ENCODE measurements at regions not wholly inside any gene's neighbourhood (a gene's known extent, or its start where the extent isn't known, plus 50 kb on each side); places are given as distances from the start of the nearest gene placed in this dataset.
"Not testable (repeated sequence)": the region's sequence is repeated elsewhere in the genome, so short reads cannot be mapped to it uniquely, and the experiment has no call there.

DNA sequence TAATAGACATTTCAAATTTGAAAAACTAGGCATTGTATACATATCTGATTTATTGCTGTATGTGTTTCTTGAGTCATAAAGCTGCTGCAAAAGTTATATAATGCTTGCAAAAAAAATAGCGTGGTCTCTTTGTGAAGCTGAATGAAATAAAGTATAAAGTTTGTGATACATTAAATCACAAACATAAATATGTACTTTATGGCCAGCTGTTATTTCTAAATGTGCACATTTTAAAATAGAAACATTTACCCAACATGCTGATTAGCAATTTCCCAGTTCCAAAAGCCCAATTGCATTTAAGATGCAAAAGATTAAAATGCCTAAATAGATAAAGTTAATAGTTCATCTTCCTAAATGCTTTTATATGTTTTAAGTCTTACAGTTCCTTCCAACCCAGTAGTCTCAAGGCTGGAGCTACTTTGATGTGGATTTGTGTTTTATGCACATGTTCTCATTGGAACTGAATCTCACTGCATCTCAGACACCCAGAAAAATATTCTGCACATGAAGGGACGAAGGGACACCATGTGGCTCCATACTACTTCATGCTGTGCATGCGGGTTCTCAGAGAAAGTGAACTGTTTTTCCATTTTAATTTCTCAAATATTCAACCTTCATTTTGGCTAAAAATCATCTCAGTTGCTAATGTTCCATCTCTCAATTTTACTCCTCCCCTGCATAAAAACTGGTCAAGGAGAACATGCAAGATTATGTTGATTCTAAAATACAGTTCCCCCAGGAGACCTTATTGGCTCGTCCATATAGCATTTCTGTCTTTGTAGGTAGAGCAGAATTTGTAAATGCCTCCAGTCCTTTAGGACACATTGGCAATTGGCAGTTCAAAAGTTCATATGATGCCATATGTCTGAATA lies 304.6 kb downstream of the MTX2 start:
- DNase-seq (ENCODE audit: low spot score) = no peak

DNA sequence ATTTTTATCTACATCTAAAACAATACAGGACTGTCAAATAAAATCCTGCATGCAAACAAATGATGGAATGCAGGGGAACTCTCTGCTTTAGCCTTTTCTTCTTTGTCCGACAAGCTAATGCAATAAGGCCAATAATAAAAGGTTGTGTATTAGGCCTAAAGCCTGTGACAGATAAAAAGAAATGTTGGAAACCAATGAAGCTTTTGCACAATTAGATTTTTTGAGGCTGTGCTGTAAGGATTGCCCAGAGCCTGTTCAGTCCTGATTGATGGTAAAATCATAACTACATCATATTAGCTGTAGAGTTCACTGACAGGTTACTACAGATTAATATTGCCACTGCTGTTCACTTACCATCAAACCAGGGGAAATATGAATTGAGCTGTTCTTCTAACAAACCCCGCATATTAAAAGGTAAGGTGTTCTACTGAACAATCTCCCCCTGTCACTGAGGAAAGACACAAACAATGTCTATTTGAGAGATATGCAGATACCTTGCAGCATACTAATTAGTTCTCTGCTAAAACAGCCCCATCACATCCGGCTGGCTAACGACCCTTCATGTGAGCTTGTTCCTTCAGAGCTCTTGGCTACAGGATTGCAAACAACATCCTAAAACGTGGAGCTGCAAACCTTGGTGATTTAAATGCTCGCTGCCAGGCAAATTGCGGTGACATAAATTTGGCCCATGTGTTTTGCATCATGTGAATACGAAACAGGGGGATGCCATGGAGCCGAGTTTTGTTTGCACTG lies 305.4 kb downstream of the MTX2 start:
- no peak for DNase-seq (ENCODE audit: low spot score)

- no peak for DNase-seq (ENCODE audit: low spot score)
These were observed 306.0 kb downstream of the MTX2 start for GRCh38 chr2:176575237-176575744.

DNA sequence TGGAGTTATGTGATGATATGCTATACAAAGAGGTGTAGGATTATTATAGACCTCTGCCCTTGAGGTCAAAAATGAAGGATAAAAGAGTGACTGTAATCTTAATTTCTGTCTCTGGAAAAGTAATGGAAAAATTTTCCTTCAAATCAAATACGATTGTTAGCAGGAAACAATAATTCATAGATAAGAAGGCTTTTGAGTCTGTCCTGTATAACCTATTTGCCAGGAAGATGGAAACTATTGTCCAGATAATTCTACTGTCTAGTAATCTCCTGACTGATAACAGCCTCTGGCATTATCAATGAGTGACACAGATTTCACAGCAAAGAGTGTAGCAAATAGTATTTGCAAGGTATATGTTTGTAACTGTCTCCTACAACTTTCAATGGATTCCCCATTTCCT lies 307.8 kb downstream of the MTX2 start:
- DNase-seq (ENCODE audit: low spot score) = no peak

DNA sequence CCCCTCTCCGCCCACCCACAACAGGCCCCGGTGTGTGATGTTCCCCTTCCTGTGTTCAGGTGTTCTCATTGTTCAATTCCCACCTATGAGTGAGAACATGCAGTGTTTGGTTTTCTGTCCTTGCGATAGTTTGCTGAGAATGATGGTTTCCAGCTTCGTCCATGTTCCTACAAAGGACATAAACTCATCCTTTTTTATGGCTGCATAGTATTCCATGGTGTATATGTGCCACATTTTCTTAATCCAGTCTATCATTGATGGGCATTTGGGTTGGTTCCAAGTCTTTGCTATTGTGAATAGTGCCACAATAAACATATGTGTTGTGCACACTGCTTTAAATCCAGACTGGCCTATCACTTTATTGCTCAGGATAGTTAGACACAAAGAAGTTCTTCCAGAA lies 309.1 kb downstream of the MTX2 start:
- not testable (repeated sequence) for DNase-seq (ENCODE audit: low spot score)

DNA sequence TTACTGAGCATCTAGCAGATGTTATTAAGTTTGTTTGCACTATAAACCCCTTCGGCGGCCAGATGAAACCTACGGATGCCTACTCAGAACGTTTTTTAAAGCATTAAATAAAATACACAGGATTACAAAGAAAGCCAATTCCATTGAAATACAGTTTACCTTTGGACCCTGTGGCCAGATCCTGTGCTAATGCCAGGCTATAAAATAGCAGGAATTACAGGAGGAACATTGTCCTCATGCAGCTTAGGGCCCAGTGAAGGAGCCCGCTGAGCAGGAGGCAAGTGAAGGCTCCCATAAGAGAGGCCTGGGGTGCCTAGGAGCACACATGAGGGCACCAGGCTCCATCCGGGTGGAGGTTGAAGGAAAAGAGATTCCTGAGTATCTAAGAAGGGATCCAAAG lies 310.4 kb downstream of the MTX2 start:
- peak; percentile 59 for DNase-seq (ENCODE audit: low spot score)

DNA sequence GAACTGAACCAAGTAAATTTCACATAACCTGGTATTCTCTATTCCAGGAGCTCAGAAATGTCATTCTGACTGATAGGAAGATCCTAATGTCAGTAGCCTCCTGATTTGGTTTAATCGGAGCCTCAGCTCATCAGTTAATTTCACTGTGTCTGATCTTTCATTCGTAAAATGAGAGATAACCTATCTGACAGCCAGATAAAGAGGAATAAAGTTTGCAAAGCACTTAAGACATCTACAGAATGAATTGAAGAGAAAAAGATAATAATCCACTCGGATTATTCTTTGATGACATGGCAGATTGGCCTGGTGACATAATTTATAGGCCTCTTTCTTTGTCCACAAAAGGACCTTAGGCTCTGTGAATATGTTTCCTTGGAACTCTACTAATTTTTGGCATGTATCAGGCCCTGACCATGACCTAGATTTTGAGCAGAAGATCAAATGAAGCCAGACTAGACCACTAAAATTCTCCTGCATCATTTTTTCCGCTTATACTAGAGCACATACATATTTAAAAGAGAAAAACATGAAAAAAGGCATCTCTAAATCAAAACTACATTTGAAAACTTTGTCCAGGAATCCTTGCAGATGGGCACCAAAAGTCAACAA lies 312.4 kb downstream of the MTX2 start:
- DNase-seq (ENCODE audit: low spot score) = no peak

DNA sequence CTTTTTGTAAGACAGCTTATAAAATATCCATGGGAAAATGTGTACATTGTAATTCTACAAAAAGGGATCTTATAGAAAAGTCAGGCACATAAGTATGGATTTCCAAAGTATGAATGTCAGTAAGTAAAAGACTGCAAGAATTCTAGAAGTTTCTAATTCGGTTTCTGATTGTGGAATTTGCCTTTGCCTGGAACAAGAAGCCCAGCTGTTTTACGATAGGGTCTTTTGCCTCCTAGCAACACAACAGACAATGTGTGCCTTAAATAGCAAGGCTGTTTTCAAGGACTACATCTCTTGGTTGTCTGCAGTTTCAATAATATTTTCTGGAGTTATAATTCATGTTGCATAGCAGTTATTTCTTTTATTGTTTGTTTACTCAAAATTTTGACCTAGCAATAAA lies 312.9 kb downstream of the MTX2 start:
- DNase-seq (ENCODE audit: low spot score) = no peak

DNA sequence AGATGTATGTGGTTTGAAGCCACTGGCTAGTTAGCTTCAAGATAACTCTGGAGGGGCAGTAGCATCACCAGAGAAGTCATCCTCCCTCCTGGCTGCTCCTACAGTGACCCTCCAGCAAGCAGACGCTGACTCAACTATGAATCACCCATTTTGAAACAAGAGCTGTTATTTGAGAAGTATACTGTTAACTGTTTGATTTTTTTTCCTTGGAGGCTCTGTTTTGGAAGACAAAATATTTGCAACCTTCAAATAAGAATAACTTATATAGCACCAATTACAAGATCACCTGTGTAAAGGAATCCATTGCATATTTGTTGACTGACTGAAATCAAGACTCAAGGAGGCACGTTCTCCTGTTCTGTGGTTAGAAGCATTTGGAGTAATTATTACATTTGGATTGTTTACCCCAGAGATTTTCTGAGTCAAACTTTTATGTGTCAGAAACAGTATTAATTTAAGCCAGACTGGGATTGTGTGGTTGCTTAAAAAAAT lies 313.8 kb downstream of the MTX2 start:
- peak; percentile 78 for DNase-seq (ENCODE audit: low spot score)

DNA sequence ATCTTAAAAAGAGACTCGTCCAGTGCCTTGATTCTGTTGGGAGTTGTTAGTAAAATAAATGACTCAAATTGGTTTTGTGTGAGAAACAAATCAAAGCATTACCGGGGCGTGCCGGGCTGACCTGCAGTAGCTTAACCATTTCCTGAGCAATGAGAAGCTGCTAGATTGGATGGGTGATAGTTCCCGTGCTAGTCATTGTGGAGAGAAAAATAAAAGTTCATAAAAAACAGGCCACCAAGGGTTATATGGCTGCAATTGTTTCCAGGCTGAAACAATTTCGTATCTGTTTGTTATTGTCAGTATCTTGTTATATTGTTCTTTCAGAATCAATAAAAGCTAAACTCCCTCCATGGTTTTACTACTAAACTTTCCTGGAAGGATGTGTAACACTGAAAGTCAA lies 314.4 kb downstream of the MTX2 start:
- DNase-seq (ENCODE audit: low spot score) = peak; percentile 25

DNA sequence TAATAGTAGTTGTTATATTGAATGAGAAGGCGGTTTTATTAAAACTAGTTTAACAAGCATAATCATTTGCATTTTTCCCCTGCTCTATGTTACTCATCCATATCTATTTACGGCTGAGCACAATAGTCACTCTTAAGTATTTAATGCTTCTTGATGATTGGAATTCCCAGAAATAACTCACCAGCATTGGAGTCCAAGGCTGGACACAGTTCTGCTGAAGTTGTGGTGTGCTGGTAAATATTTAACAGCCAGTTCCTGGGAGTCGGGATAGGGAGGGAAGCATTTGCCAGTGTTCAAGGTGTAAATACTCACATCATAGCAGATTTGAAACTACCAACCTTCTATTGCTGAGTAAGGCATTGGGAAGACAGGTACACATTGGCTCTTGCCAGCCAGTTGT lies 315.1 kb downstream of the MTX2 start:
- peak; percentile 46 for DNase-seq (ENCODE audit: low spot score)

DNA sequence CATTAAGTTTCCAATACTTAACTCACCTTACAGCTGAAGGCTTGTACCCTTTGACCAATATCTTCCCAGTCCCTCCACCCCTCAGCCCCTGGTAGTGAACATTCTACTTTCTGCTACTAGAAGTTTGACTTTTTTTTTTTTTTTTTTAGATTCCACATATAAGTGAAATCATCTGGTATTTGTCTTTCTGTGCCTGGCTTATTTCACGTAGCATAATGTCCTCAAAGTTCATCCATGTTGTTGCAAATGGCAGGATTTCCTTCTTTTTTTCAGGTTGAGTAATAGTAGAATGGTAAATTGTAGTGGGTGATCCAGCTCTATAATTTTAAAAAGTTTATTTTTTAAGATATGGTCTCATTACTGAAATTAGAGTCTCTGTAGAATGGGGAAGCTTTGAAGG lies 316.0 kb downstream of the MTX2 start:
- no peak for DNase-seq (ENCODE audit: low spot score)

- no peak for DNase-seq (ENCODE audit: low spot score)
These were observed 316.5 kb downstream of the MTX2 start for GRCh38 chr2:176585791-176586190.

DNA sequence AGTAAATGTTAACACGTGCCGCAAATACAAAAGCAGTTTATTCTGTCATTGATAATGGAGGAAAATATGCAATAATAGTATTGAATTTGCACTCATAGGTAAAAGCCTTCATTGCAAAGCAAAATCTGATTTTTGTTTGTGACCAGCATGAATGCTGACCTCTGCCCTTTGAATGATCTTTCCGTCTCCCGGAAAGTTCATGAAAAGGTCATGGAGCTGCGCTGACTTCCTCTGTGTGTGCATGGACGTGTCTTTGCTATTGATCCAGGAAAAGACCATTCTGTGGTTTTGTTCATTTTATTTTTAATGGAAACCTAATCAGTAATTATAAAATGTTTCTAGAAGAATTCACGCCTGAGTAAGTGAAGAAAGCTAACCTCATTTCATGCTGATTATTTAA lies 320.0 kb downstream of the MTX2 start:
- DNase-seq (ENCODE audit: low spot score) = no peak

GRCh38 chr2:176589825-176590440 lies 320.7 kb downstream of the MTX2 start:
- no peak for DNase-seq (ENCODE audit: low spot score)

- DNase-seq (ENCODE audit: low spot score) = no peak
These were observed 323.0 kb downstream of the MTX2 start for GRCh38 chr2:176592216-176592615.

- DNase-seq (ENCODE audit: low spot score) = no peak
These were observed 326.7 kb downstream of the MTX2 start for GRCh38 chr2:176595986-176596385.

- DNase-seq (ENCODE audit: low spot score) = no peak
These were observed 328.7 kb downstream of the MTX2 start for GRCh38 chr2:176597916-176598315.

- DNase-seq (ENCODE audit: low spot score) = no peak
These were observed 329.1 kb downstream of the MTX2 start for GRCh38 chr2:176598351-176598750.

- DNase-seq (ENCODE audit: low spot score) = no peak
These were observed 330.7 kb downstream of the MTX2 start for GRCh38 chr2:176599796-176600485.

DNA sequence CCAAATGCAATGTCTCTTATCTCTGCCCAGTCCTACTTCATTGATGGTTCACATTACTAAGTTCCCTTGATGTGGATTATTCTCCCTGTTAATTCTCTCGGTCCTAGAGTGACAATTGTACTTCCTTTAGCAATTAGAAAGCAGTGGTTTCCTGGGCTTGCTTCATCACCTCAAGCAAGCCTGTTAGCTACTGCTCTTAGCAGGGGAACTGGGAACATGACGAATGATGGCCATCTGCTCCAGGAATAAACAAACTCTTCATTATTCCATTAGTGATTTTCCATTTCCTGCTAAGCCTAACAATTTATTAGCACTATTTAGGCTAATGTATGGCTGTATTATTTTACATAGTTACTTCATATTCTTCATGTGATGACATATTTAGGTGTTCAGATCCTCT lies 331.8 kb downstream of the MTX2 start:
- DNase-seq (ENCODE audit: low spot score) = no peak

DNA sequence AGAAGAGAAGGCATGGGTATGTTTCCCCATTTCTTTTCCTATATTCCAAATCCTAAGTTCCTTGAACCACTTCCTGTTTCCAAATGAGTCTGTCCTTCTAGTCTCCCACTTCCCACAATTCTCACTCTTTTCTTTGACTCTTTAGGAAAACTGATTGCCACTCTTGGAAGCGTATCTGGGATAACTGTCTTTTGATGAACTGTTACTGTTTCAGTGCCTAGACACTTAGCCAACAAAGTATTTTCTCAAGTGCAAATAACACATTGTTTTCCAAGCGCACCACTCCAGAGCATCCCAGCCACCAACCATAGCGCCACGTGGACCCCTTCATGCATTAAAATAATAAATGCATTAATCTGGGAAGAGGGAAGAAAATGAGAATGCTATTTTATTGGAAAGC lies 342.8 kb downstream of the MTX2 start:
- no peak for DNase-seq (ENCODE audit: low spot score)
